Hepatic stellate cell (primary cell): ENCODE measurements at regions not wholly inside any gene's neighbourhood (a gene's known extent, or its start where the extent isn't known, plus 50 kb on each side); places are given as distances from the start of the nearest gene placed in this dataset.

Experiments used
- DNase-seq: peaks from one replicate; pipeline ENCODE4 v3.0.0; 2011; ENCODE audit warnings: low spot score

DNA sequence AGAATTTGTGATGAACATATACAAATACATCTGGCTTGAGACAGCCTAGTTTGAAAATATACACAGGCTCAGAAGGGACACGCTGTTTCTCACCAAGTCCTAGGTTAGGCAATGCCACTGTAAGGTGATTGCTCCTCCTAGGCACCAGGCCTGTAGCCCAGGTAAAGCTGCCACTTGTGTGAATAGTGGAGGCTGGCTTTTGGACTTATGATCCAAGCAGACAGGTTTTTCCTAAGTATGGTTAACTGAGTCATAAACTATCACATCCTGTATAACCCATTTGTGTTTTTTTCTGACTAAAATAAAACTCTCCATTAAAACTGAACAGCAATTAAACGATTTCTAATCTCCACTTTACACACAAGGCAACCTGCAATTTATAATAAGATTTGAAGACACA, 81.0 kb downstream of the SEMA4F start:
- no peak for DNase-seq

DNA sequence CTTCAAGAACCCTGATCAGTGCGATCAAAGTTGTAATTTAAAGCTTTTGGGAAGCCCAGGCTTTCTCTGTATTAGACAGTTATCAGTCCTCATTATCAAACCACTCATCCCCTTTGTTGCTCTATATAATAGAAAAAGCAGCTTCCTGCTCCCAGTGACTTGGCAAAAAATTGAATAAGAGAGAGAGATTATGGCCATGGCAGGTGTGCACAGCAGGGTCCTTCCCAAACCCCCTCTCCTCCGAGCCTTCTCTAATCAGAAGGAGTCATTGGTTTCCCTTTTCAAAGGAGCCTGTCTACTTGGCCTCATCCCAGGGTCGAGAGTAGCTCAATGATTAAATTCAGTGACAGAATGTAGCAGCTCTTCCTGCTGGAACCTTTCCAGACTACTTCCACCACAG, 81.5 kb downstream of the SEMA4F start:
- DNase-seq, result no peak

DNA sequence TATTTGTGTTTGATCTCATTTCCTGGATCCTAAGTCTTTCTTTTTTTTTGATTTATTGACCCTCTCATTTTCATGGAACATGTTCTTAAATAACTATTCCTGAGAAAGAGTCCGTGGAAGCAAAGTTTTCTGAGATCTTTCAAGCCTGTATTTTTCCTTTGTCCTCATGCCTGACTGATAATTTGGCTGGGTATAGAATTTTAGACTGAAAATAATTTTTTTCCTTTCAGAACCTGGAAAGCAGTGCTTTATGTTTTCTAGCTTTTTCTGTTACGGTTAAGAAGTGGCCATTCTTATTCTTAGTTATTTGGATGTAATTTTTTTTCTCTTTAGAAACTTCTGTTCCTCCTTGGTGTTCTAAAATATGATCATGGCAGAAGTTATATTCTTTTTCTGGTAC, 82.5 kb downstream of the SEMA4F start:
- DNase-seq, result no peak

DNA sequence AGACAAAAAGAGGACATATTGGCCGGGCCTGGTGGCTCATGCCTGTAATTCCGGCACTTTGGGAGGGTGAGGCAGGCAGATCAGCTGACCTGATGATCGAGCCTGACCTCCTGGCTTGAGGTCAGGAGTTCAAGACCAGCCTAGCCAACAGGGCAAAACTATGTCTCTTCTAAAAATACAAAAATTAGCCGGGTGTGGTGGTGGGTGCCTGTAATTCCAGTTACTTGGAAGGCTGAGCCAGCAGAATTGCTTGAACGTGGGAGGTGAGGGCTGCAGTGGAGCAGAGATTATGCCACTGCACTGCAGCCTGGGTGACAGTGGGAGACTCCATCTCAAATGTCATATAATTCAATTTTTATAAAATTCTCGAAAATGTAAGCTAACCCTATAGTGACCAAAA, 84.5 kb downstream of the SEMA4F start:
- DNase-seq, result no peak

DNA sequence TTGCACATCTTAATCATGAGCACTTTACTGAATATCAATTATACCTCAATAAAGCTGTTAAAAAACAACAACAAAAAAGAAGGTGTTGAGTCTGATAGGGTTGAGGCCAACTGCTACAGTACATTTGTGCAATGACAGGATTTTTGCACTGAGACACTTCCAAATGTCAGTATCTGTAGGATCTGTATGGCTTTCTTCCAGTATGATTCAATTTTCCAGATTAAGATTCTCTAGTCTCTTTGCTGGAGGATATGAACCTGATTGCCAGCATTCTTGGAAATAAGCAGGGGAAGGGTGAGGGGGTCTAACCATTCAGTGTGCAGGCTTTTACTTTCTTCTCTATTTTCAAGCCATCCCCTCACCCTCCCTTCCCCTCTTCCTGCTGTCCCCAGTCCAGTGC, 85.1 kb downstream of the SEMA4F start:
- DNase-seq, result no peak

DNA sequence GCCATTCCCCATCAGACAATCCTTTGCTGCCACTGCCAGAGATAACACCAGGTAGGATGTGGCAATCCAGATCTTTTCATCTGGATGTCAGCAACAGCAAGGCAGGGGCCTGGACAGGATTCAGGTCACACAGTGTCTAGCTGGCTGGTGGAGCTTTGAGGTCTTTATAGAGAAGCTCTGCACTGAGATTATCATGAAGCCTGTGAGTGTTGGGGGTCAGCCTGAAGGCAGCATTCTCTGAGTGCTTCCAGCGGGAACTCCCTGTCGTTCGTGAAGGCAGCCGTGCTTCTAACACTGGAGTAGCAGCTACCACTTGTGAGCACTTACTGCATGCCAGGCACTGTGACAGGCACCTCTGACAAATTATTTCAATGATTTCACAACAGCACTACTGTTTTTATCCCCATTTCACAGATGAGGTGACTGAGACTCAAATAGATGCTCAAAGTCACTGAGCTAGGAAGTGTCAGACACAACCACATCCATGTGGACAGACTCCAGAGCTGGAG, 85.7 kb downstream of the SEMA4F start:
- no peak for DNase-seq

DNA sequence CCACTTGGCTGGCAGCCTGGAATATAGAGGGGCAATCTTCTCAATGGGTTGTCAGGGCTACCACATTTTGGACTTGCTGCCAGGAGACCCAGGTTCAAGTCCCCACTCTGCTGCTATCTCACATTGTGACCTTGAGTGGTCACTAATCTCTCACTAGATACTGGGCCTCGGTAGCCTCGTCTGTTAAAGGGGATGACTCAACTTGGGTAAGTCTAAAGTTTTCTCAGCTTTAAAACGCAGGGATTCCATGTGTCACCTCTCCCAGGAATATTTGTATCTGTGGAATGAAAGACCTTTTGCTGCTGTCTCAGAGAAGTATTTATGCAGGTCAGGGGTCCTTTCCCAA, 86.3 kb downstream of the SEMA4F start:
- DNase-seq, result no peak

DNA sequence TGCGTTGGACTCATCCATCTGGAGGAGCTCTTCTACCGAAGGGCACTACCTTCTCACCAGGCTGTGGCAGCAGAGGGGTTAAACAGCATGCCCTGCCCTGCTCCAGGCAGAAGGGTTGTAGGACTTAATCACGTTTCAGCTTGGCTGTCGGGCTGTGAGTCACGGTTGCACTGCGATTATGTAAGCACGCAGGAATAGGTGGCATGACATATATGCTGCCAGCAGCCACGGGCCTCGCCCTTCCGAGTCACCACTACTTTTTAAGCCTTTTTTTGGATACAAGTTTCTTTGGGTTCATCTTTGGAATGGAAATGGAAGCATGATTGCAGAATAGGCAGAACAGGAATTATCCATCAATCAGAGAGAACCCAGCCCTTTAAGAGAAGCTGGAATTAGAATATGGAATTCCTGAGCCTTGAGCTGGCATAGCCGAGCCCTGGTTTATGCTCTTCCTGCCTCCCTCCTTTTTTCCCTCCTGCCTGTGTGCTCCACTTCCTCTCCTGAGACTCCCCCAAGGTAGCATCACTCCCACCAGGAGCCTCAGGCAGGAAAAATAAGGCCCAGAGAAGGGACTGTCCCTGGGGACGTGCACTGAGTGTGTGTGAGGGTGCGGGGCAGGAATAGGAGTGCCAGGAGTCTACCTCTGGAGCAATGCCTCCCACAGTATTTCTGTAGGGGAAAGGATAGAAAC, 86.8 kb downstream of the SEMA4F start:
- peak; percentile 85 for DNase-seq

DNA sequence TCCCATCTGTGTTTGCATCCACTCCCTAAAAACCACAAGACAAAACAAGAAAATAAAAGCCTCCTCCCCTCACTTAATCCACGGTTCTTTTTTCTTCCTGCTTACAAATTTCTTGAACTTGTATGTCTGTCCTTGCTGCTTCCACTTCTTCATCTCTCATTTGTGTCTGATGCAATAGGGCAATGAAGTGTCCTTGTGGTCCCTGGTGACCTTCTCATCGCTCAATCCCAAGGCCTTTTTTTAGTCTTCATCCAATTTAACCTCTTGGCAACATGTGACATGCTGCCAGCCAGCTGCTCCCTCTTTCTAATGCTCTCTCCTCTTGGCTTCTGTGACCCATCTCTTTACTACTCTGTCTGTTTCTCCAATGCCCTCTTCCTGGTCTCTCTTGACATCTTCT, 87.6 kb downstream of the SEMA4F start:
- no peak for DNase-seq

DNA sequence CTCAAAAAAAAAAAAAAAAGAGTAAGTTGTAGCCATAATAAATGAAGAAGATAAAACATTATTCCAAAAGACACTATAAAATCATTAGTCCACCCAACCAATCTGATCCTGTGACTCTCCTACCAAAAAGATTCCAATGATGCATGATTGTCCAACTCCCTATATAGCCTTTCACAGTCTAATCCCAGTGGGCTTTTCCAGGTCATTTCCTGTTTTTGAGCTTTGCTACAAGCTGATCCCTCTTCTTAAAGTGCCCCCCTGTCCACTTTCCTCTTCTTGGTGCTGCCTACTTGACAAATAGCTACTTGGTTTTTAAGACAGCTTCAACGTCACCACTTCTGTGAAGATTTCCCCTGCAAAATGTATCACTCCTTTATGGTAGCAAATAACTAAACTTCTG, 88.4 kb downstream of the SEMA4F start:
- DNase-seq, result no peak

DNA sequence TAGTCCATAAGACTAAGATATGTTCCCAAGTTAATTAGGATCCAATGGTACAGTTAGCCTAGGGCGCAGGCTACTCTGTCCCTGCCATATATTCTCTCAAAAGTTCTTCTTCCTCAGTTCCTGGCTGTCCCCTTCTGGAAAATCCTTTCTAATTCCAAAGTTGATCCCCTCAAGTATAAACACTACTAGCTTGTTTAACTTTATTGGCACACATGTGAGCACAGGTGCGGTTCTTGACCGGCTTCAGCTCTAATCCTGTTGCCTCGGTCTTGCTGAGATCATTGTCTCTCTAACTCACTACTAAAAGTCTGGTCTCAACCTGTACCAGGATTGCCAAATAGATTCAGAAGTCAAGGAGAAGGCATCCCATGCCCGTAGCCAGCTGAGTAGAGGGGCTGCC, 89.0 kb downstream of the SEMA4F start:
- no peak for DNase-seq

DNA sequence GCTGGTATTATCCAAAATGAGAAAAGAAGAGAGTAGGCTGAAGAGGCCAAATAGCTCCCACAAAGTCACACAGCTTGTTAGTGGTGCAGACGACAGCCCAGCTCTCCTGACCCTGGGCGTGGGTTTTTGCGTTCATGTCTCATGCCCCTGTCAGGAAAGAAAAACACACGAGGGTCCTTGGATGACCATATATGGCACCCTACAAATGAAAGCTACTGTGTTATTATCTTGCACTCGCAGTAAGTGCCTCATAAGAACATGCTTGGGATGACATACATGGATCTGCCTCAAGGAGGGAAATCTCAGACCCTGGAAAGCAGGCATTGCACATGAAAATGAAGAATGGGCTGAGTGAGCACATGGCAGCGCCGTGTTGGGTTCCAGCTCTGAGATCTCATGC, 89.7 kb downstream of the SEMA4F start:
- DNase-seq, result no peak

DNA sequence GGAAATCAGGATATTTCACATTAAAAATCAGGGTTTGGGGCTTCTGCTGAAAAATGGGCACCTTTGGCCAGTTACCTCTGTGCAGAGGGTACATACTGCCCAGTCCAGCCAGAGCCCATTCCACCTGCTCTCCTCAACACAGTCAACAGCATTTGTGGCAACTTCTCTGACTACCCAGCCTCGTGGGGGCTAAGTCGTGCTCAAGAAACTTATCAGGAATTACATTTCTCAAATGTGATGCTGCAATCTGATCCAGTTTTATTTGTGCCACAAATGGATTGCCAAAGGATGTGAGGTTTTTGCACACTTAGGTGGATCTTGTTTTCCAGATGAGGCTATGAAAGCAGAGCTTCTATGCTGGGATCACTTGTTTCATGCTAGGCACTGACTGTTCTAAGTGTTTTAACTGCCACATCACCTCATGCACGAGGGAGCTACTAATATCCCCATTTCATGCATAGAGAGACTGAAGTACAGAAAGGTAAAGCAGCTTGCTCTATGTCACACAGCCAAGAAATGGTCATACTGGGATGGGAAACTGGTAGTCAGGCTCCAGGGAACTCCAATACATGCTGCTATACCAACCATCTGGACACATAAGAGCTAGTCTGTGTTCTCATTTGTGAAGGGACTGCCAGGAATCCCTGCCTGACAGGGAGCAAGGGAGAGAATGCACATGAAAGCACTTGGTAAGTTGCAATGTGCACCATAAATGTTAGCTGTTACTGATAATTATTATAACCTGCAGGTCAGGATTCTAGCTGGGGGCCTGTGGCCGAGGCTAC, 89.0 kb upstream of the HK2 start:
- no peak for DNase-seq

DNA sequence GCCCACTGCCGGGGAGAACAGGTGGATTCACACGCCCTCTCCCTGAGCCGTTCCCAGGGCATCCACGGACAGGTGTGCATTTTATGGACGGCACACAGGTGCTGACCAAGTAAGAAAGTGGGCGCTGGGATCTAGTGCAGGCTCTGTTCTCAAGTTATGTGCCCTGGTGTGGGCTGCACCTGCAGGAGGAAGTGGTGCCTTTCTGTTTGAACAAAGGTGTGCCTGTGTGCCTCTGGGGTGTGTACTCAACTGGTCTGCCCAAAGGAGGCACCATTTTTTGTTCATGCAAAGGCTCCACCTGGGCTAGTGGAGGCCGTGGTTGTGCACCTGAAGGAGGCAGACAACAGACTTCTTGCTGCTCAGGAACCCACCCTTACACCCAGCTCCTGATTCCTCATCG, 88.2 kb upstream of the HK2 start:
- no peak for DNase-seq

DNA sequence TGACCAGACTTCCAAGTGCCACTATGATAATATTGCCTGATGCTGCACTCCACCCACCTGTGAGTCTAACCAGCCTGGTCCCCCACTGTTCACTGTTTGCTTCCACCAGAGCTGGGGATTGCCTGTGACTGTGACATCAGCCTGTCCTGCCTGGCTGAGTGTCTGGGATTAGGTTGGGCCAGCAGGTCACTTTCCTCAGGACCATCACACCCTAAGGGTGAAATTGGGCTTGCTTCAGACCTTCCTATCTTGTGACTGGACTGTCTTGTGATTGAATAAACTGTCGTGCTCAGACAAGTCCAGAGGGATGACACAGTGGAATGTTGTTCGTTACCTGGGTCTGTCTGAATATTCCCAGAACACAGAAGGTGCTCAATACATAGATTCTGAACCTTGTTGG, 87.4 kb upstream of the HK2 start:
- no peak for DNase-seq

DNA sequence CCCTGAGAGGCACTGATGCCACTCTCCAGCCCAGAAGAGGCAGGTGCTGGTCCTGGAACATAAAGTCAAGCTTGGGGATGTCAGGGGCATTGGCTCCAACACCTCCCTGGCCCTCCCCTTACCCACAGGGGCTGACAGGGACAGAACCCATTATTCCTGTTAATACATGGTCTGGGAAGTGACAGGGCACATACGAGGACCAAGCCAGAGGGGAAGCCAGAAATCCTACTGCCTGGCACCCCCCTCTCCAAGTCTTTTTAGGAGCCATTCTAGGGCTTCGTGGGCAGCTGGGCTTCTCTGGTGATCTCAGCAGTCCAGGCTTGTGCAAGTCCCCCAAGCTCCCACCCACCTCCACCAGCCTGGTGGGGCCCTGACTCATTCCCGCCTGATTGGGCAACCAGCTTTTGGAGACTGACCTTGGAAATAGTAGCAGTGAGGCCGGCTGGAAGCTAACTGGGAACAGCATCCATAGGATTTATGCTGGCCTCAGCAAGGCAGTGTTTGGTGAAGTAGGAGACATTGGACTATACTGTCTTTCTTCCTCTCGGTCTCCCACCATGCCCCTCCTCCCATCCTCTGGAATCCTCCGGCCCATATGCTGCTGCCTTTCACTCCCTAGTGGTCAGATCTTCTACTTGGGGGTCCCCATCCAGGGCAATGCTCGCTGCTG, 86.4 kb upstream of the HK2 start:
- DNase-seq, result peak; percentile 56

DNA sequence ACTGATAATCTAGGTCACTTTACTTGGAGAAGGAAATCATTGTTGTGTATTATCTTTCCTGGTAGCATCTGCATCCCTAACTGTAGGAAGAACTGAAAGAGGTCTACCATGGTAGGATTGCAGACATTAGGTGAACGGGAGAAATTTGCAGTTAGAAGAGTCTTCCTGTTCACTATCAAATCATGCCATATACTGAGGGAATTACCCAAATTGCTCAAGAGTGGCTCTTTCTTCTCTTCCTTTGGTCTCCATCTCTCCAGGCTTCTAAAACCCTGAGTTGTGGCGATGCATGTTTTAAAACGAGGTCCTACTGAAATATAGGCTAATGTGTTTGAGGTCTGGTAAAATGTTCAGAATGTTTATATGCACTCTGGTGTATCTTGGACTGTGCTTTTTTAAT, 85.3 kb upstream of the HK2 start:
- no peak for DNase-seq

DNA sequence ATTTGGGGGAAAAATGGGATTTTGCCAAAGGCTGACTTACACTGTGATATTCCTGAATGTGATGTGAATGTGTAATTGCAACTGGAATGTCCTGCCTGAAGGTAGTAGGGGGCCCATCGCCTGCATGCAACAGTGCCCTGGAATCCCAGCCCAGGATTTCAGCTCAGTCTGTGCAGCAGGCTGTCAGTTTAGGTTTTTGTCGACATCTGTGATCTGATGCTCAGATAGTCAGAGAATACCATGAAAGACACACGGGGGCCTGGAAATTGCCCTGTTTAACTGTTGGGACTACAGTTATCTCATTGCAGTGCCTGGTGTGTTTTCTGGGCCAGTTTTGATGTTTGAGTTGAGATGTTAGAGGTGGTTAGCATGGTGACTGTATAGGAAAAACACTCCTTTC, 84.5 kb upstream of the HK2 start:
- no peak for DNase-seq

DNA sequence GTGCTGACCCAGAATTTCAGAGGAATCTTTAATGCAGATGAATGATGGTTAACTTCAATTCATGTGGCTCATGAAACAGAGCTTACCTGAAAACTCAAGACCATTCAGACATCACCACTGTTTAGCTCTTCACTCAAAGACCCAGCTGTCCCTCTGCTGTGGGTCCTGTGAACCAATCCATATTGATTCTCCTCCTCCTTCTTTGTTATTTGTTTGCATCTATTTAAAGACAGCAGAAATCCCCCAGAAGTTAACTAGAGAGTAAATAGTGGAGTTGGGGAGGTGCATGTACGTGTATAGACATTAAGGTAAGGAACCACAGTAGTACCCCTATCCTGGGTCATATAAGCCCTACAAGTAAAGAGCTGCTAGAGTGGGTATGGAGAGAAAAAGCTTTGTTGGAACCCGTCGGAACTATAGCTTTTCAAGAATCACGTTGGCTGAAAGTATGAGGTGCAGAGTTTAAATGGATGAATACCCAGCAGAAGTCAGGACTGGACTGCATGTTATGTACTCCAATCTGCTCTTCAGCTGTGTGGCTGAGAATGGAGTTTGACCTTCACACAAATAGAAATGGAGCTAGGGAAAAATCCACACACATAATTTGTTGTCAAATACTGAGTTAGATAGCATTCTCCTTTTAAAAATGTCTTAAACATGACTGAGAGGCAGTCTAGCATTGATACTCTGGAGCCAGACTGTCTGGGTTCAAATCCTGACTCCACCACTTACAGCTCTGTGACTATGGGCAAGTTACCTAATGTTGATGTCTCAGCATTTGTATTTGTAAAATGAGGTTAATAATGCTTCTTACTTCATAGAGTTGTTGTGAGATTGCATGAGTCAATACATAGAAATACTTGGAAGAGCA, 81.7 kb upstream of the HK2 start:
- DNase-seq, result no peak

DNA sequence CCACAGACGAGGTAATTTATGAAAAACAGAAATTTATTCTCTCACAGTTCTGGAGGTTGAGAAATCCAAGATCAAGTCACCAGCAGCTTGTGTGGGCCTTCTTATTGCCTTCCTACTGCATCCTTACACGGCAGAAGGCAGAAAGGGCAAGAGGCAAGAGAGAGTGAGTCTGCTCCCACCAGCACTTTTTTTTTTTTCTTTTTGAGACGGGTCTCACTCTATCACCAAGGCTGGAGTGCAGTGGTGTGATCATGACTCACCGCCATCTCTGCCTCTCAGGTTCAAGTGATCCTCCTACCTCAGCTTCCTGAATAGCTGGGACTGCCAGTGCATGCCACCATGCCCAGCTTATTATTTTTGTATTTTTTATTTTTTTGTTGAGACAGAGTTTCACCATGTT, 78.5 kb upstream of the HK2 start:
- no peak for DNase-seq

DNA sequence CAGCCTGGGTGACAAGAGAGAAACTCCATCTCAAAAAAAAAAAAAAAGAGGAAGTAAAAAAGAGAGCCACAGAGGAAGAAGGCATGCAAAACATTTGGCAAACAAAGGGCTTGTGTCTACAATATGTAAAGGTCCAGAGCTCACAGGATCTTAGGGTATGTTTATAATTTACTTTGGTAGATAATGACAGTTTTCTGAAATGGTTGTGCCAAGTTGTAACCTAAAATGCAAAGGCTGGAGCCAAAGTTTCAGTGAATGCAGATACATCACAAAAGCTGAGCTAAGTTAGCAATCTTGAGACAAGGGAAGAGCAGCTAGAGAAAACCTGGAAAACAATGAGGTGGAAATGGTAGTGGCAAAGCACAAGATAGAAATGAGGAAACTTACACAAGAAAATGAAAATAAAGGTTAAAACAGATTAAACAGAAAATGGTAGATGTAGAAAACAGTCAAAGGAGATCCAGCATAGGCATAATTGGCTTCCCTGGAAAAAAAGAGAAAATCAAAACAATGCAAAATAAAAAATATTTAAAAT, 77.5 kb upstream of the HK2 start:
- no peak for DNase-seq

DNA sequence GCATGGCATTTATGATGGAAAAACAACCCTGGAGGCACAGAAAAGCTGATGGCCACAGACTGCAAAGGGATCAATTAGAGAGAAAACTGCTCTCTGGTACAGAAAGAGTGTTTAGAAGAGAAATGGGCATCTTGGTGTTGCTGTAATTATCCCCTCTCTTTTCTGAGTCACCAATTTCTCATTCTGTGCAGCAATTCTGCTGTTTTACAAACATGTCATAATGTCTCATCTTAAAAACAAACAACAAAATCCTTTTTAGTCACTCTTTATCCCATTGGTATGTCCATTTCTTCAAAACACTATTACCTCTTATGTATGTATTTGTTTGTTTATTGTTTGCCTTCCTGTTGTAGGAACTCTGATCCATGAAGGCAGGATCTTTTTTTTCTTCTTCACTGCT, 73.9 kb upstream of the HK2 start:
- no peak for DNase-seq
